ENCODE measurements at regions not wholly inside any gene's neighbourhood (a gene's known extent, or its start where the extent isn't known, plus 50 kb on each side); places are given as distances from the start of the nearest gene placed in this dataset.
A peak's percentile ranks its signal among the peaks of the same experiment; 100 is the strongest.

- DNase-seq = no peak
Measured at GRCh38 chrX:6904156-6904555, 243.4 kb upstream of the STS start.

GRCh38 chrX:6898371-6898770, 249.1 kb upstream of the STS start:
- no peak for DNase-seq

GRCh38 chrX:6891404-6891803, 256.1 kb upstream of the STS start:
- no peak for DNase-seq

- no peak for DNase-seq
Measured at GRCh38 chrX:6890544-6891261, 256.8 kb upstream of the STS start.

GRCh38 chrX:6885909-6886308, 261.6 kb upstream of the STS start:
- DNase-seq = peak; percentile 78

- DNase-seq = no peak
Measured at GRCh38 chrX:6885396-6885795, 262.1 kb upstream of the STS start.

- no peak for DNase-seq
Measured at GRCh38 chrX:6861456-6861855, 286.1 kb upstream of the STS start.

- DNase-seq = no peak
Measured at GRCh38 chrX:6857749-6858148, 289.8 kb upstream of the STS start.

- no peak for DNase-seq
Measured at GRCh38 chrX:6856471-6856870, 291.0 kb upstream of the STS start.

- no peak for DNase-seq
Measured at GRCh38 chrX:6852869-6853268, 294.6 kb upstream of the STS start.

GRCh38 chrX:6852121-6852520, 295.4 kb upstream of the STS start:
- DNase-seq = no peak

- no peak for DNase-seq
Measured at GRCh38 chrX:6851140-6851539, 296.4 kb upstream of the STS start.

- DNase-seq = no peak
Measured at GRCh38 chrX:6849716-6850414, 297.6 kb upstream of the STS start.

GRCh38 chrX:6832619-6833018, 297.7 kb upstream of the VCX3A start:
- no peak for DNase-seq

- no peak for DNase-seq
Measured at GRCh38 chrX:6826856-6827255, 291.9 kb upstream of the VCX3A start.

- no peak for DNase-seq
Measured at GRCh38 chrX:6821730-6822129, 286.8 kb upstream of the VCX3A start.

GRCh38 chrX:6813836-6814370, 279.0 kb upstream of the VCX3A start:
- no peak for DNase-seq

GRCh38 chrX:6812087-6812486, 277.2 kb upstream of the VCX3A start:
- no peak for DNase-seq

GRCh38 chrX:6810776-6811175, 275.9 kb upstream of the VCX3A start:
- no peak for DNase-seq

GRCh38 chrX:6803607-6804006, 268.7 kb upstream of the VCX3A start:
- no peak for DNase-seq

GRCh38 chrX:6793000-6793399, 258.1 kb upstream of the VCX3A start:
- no peak for DNase-seq

- DNase-seq = no peak
Measured at GRCh38 chrX:6783912-6784311, 249.0 kb upstream of the VCX3A start.

- DNase-seq = no peak
Measured at GRCh38 chrX:6782831-6783230, 247.9 kb upstream of the VCX3A start.

Data from NCI-H526 treated with DMSO at 0.1 percent for 48 hours (cell line).